GM18498 (cell line): ENCODE measurements at regions not wholly inside any gene's neighbourhood (a gene's known extent, or its start where the extent isn't known, plus 50 kb on each side); places are given as distances from the start of the nearest gene placed in this dataset.

Source experiments
- ATAC-seq: cut with Tn5 transposase; IDR thresholded peaks from one replicate; pipeline ENCODE4 v1.9.1; 2021; ENCODE audit warnings: mild to moderate bottlenecking, moderate library complexity; ENCODE audit not compliant: unreplicated experiment

DNA sequence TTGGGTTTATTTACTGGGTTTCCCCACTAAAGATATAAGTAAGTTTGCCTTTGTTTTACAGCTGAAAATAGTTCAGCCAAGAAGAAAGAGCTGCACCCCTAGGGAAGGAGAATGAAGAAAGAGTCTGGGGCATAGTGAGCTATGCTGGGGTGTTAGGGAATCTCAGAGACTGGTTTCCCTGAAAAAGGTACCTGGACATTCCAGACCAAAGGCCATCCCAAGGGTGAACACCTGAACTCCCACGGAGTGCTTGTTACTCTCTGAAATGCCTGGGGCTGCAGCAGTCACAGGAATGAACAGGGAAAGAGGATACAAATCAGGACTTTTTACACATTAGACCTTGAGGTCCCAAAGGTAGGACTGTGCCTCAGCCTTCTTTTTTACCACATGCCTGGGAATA lies 337.6 kb upstream of the SLC10A2 start:
- no peak for ATAC-seq

DNA sequence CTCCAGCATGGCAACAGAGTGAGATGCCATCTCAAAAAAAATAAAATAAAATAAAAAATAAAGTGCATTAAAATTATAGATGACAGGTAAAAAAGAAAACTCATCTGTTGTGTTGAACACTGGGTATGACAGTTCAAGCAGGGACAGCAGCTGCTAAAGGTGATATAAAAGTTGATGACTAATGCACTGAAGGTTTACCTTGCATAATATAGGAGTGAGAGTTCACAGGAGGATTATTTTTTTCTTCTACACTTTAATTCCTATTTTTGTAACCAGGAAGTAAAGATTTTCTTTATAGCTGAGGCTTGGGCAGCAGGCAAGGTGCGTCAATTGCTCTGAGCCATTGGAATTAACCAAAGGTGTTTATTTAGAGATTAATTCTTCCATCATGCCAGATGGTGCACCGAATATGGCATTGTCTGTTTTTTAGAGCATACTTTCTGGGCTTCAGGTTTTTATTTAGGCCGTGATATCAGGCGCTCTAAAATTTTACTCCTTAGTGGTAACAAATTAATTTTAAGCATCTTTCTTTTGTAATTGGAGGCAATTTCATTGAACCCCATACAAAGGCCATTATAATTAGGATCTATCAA lies 337.0 kb upstream of the SLC10A2 start:
- no peak for ATAC-seq

DNA sequence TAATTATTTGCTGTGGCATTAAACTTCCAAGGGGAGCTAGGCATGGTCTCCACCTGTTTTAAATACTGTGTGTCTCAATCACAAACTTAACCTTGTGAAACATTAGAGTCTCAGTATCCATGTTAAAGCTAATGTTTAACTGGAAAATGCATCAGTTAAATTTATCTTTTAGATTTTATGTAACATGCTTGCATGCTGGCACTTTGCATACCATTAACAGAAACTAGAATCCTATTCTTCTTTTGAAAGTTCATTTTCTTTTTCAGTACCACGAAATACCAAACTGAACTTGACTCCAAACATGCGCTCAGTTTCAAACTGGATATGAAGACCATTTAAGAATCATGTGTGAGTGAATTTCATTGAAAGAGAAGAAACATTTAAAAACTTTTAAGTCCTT lies 328.9 kb upstream of the SLC10A2 start:
- ATAC-seq, result no peak

DNA sequence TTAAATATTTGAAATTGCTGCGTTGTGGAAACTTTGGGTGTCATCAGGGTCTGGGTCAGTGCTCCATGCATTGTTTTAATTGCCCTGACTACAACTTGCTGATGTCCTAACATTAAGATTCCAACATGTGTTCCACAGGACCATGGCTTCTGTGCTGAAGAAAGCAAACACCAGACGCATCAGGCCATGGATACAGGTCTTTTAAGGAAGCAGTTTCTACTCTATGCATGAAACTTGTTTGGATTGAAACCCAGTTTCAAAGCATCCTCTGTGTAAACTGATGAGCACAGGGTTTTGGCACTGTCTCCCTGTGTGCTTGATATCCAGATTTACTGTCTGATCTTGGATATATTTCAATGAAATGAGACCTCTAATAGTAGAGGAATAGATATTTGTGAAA lies 328.4 kb upstream of the SLC10A2 start:
- ATAC-seq, result no peak

DNA sequence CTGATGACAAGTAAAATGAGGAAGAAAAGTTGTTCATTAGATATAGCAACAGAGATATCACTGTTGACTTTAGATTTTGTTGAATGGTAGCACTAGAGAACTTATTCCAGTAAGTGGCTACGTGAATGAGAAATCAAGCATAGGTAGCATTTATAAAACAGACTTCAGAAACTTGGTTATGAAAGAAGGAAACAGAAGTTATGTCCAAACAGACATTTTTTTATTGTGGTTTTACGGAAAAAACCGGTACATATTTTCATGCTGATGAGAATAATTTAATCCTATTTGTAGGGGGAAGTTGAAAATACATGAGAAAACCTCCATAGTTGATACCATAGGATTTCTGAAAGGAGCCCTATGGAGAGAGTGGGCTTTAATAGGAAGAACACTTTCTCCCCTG lies 325.7 kb upstream of the SLC10A2 start:
- ATAC-seq, result no peak

DNA sequence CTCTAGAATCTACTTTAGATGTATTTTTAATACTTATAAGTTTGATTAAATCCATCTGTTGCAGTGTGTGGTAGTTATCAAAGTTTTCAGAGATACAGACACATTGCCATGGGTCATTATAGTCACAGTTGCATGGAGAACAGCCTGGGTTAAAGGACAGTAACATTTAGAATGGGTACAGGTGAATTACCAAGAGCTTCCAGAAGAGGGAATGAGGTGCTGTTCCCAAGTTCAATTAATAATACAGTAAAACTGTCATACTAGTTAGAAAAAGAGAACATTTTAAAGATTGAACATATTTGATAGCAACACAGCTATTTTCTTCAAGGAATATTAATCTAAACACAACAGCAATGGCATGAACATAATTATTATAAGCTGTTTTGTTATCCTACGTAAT lies 322.6 kb upstream of the SLC10A2 start:
- no peak for ATAC-seq

DNA sequence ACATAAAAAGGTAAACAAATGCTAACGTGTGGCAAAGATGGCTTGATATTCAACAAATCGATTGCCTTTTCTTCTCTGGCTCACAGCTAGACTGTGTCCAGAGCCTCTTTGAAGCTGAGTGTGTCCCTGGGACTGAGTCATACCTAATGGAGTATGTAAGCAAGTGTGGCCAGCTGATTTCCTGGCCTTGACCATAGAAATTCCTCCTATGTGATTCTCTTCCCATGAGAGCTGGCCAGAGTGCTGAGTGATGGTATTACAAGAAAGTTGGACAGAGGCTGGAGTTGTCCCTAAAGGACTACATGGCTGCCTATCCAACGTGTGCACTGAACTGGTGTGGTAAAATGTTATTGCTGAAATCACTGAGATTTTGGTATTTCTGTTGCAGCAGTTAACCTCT lies 320.1 kb upstream of the SLC10A2 start:
- no peak for ATAC-seq

DNA sequence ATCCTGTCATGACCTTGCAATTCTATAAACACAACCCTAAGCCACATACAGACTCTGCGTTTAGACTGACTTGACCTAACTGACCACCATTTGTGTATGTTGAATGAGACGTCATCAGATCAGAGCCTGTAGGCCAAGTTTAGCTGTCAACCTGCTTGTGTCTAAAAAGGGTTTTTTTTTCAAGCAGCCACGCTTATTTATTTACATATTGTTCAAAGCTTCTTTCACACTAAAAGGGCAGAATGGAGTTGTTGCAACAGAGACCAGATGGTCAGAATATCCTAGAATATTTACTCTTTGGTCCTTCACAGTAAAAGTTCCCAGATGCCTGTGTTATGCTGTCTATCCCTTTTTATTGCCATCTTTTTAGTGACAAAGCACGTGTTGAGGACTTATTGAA lies 307.7 kb upstream of the SLC10A2 start:
- ATAC-seq, result no peak

DNA sequence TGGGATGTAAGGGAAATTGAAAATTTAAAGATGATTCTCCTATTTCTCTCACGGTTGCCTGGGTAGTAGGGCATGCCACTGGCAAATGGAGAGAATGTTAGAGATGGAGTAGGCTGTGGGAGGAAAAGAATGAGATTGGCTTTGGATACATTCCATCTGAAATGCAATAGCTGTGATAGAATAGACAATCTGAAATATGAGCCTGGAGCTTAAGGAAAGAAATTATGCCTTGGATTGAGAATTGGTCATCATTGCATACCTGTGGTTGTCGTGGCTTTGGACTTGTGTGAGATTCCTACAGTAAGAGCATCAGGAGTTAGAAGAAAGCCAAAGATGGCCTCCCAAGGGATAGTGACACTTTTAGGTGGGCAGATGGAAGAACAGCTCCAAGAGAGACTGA lies 305.1 kb upstream of the SLC10A2 start:
- no peak for ATAC-seq

DNA sequence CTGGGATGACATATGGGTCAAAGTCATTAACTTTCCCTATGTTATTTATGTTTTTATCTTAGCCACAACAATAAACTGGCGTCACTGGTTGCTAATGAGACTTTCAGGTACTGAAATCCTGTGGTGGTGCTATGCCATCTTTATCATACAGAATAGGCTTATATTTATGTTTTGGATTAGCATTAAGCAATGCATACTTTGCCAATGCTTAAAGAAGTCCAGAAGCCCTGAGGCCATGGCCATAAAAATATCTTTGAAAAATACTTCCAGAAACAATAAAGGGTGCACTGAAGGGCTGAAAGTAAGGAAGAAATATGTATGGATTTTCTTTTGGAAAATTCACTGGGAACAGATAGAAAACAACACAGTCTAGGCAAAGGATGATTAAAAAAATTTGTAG lies 304.6 kb upstream of the SLC10A2 start:
- ATAC-seq, result no peak

DNA sequence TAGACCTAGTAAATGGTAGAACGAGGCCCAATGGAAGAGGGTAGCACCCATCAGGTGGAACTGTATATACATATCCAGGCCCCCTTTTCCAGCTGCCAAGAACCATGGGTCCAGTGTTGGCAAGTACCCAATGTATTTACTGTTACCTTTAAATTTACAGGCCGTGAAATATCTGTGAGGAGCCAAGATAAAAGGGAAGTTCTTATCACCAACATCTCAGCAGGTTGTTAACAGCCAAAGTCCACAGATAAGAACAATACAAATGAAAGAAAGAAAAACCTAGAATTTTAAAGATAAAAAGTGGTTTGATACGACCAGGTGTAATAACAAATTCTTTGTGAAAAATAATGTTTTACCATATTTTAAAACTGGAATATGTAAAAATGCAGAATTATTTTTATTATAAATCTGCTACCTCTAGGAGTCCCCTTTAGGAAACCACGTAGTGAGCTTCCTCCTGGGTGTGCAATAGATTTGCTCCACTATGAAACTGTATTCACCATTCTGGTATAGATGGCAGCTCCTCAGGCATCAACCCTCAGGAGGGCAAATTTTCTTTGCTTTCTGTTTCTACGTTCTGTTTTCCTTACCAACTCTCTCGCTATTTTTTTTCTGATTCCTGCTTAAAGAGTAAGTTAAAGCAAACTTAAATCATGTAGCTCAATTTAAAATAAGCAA lies 292.2 kb upstream of the SLC10A2 start:
- no peak for ATAC-seq

DNA sequence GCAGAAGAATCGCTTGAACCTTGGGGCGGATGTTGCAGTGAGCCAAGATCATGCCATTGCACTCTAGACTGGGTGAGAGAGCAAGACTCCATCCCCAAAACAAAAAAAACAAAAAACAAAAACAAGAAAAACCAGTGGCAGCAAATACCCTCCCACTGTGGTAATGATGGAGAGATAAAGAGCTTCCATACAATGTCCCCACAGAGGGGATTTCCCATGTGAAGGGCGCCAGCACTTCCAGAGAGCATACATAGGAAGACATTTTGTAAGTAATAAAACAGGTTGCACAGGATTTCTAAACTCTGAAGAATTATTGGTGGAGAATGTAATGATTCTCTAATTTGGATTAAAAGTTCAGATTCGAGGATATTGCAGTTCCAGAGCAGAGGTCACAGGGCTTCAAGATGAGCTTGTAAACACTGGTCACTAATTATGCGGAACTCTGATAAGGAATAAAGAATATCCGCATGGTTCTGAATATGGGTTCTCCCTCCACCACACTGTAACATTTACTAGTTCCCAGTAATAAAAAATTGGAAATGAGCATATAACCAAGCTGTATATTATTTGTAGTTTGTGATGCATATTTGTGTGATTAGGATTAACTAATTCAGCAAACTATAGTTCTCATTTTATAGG lies 290.1 kb upstream of the SLC10A2 start:
- no peak for ATAC-seq

DNA sequence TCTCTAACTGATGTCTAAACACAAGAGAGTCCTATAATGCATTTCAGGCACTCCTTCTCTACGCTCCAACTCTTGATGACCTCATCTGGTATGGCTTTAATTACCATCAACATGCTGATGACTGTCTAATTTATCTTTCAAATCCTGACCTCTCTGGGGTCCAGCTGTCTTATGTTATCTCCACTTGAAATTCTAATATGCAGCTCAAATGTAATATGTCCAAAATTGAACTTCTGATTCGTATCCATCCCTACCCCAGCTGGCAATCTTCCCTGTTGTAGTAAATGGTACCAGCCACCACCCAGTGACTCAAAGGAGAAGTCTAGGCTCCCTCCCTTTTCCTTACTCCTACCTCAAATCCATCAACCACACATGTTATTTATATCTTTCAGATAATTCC lies 288.0 kb upstream of the SLC10A2 start:
- no peak for ATAC-seq

DNA sequence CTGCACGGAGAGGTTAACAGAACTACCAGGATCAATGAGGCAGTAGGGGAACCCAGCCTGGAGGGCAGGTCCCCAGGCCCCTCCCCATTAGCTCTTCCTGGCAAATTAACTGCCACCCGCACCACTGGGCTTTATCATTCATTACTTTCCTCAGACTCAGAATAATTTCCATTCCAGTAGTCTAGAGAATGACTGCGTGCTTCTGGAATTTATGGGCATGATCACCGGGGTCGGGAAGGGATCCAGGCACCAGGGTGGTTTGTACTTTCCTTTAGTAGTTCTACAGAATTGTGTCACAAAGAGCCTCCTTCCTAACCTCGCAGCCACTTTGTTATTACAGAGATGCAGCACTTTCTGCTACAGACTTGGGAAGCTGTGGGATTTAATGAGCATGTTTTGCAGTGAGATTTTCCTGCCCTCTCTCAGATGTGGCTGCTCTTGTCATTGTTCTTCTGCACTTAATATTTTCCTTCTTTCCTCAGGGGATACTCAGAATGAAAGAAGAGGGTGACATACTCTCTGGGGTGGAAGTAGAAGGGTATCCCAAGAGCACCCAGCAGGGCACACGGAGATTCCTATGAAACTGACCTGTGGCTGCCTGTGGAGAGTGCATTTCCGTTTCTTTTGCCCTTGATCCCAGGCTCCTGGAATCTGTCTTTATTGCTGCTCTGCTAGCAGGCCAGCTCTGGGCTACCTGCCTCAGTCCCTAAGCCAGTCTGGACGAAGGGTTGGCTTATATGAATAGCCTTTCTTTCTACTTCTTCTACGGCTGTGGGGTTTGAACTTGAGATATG lies 285.0 kb upstream of the SLC10A2 start:
- ATAC-seq, result no peak

DNA sequence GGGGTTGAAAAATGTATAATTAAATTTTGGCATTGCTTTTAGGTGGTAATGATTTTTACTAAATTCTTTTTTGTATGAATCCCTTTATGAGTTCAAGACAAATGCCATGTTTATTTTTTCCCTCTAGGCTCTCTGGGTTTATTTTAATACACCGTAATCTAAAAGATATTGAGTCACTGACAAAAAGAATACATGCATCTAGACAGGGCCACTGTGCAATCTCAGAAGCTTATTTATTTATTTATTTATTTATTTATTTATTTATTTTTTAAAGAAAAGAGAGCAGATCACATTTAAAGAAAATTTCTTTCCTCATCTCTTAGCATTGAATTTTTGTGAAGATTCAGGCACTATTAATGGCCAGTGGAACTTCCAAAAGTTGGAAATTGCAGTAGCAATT lies 283.9 kb upstream of the SLC10A2 start:
- ATAC-seq, result no peak

DNA sequence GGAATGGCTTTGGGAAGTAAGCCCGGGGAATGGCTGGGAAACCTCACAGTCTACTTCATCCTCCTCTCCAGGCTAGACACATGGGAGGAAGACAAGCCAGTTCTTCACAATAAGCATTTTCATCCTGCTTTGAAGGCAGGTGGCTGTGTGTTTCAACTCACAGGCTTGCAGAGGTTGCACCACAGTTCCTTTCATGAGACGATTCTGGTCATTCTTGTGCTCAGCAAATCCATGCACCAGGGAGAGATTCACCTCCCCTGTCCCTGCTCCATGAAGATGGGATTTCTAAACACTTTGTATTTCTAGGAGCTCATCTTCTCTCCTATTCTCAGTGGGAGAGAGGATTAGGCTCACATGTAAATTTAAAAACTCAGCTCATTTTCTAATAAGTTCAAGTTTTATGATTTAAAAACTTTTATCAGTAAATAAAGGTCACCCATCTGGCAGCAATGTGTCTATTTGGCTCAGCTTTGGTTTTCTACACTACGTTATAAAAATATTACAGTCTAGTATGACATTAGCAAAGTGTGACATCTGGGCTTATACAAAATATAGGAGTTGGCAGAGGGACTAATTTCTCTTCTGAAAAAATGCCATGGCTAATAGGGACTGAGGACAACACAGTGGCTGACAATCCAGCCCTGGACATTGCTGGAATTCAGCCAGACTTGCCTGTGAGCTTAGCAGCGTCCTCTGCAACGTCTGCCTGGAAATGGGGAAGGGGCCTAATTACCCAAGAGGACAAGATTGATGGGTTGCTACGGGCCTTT lies 283.2 kb upstream of the SLC10A2 start:
- no peak for ATAC-seq

DNA sequence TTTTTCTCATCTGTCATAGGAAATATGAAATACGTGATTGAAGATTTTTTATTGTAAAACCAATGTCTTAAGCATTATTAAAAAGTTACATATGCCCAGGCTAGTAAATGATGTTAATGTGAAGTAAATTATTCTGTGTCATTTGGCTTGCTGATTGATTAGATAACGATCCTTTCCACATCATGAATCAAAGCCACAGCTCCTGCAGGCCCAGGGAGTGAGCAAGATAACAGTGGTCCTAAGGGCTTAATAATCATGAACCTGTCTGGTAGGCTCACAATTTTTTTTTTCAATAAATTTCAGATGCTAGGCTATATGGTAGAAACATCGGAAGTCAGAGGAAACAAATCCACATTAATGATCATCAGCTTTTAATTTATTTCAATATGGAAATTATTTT lies 269.0 kb upstream of the SLC10A2 start:
- no peak for ATAC-seq

DNA sequence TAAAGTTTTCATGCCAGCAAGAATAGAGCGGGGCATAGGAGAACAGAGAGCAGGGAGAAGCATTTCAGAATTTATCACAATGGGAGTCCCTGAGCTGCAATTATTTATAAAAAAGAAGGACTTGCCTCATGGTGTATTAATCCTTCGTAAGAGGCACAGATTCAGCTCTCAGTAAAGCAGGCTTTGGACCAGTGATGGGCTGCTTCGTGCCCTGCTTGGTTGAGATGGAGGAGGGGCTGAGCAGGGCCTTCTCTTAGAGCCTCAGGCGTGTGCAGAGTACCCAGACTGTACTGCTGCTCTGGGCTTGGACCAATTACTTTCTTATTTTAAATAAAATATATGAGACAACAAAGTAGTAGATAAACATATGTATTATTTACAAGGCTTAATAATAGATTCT lies 265.7 kb upstream of the SLC10A2 start:
- no peak for ATAC-seq

DNA sequence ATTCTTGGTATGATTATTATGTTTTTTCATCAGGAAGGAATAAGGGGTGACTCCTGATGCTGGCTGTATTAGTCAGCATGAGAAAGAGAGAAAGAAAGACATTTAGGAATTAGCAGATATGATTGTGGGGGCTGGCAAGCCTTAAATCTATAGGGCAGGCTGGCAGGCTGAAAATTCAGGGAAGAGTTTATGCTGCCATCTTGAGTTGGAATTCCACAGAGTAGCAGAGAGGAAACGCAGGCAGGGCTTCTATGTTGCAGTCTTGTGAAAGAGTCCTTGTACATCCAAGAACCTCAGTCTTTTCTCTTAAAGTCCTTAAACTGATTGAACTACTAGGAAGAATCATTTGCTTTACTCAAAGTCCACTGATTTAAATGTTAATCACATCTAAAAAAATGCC lies 262.7 kb upstream of the SLC10A2 start:
- ATAC-seq, result no peak

DNA sequence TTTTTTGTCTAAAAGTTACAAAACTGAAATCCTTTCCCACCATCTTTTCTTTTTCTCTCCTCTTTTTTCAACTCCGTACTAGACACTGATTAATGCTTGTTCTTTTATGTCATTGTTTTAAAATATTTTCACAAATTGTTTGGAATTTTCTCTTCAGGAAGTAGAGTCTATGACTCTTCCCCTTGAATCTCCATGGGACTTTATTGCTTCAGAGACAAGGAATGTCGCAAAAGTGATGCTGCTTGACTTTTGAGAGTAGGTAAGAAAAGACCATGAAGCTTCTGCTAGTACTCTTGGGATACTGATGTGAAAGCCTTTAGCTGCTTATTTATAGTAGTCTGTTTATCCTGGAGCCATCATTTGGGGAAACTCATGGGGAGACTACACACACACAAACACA lies 260.1 kb upstream of the SLC10A2 start:
- ATAC-seq, result no peak

DNA sequence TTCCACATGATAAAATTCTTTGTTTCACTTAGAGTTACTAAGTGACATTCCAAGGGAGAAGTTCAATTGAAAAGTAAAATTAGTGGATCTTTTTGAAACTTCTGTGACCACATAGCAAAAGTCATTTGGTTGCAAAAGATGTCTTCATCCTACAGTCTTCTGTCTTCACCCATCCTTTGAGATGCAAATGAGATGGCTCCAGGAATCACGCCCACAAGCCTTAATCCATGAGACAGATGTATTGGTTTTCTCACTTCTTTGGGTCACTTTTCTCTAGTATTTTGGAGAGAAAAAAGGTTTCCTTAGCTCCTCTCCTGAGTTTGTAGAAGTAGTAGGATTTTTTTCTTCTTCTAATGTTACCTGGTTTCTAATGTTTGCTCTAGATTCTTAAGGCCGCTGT lies 259.5 kb upstream of the SLC10A2 start:
- ATAC-seq, result no peak
